GM10266 (cell line): ENCODE measurements at regions not wholly inside any gene's neighbourhood (a gene's known extent, or its start where the extent isn't known, plus 50 kb on each side); places are given as distances from the start of the nearest gene placed in this dataset.

ENCODE experiments used
- DNase-seq: peaks from one replicate; pipeline ENCODE4 v3.0.0; 2012; ENCODE audit errors: extremely low spot score
- CTCF ChIP-seq: IDR thresholded peaks from 2 replicates; pipeline ENCODE4 v1.5.1; 2012; ENCODE audit warnings: mild to moderate bottlenecking, low read depth; ENCODE audit not compliant: control insufficient read depth, insufficient read depth; ENCODE audit errors: missing control alignments

- DNase-seq, result no peak
- no peak for TF ChIP-seq CTCF
Observed at GRCh38 chr1:175830500-175830899, 87.1 kb upstream of the TNR start.

GRCh38 chr1:175829845-175830244, 86.5 kb upstream of the TNR start:
- TF ChIP-seq CTCF, result no peak
- DNase-seq, result no peak

GRCh38 chr1:175826705-175827104, 83.3 kb upstream of the TNR start:
- no peak for DNase-seq
- no peak for TF ChIP-seq CTCF

- DNase-seq, result no peak
- TF ChIP-seq CTCF, result peak; percentile 34
Observed at GRCh38 chr1:175824079-175824478, 80.7 kb upstream of the TNR start.

- TF ChIP-seq CTCF, result no peak
Observed at GRCh38 chr1:175823406-175823805, 80.0 kb upstream of the TNR start.

GRCh38 chr1:175822580-175822979, 79.2 kb upstream of the TNR start:
- no peak for DNase-seq

More at GRCh38 chr1:175823406-175823805, 80.0 kb upstream of the TNR start:
- no peak for DNase-seq

More at GRCh38 chr1:175822580-175822979, 79.2 kb upstream of the TNR start:
- TF ChIP-seq CTCF, result no peak
